Loucy (cell line): ENCODE measurements at regions not wholly inside any gene's neighbourhood (a gene's known extent, or its start where the extent isn't known, plus 50 kb on each side); places are given as distances from the start of the nearest gene placed in this dataset.

Source experiments
- CTCF ChIP-seq: fragments of 200-600 bp; sonication (generic); conservative IDR thresholded peaks from 2 replicates; pipeline ENCODE4 v1.5.1; 2014; ENCODE audit warnings: mild to moderate bottlenecking, antibody characterized with exemption, low read length
- EZH2phosphoT487 ChIP-seq: fragments of 200-600 bp; IDR thresholded peaks from 2 replicates; pipeline ENCODE4 v1.6.1; 2018; ENCODE audit warnings: antibody characterized with exemption, mild to moderate bottlenecking, moderate library complexity, borderline replicate concordance

GRCh38 chr3:64911138-64911537 lies 223.3 kb upstream of the ADAMTS9 start:
- TF ChIP-seq CTCF, result no peak
- TF ChIP-seq EZH2phosphoT487, result no peak
